K562 (cell line): ENCODE measurements at regions not wholly inside any gene's neighbourhood (a gene's known extent, or its start where the extent isn't known, plus 50 kb on each side); places are given as distances from the start of the nearest gene placed in this dataset.

Source experiments
- ATF1 ChIP-seq, 2 experiments: fragments of 450-650 bp in 1 of 2; IDR thresholded peaks; 2 replicates each; pipeline ENCODE4 v1.6.1; 2016; ENCODE audit warnings: missing compliant biosample characterization in 1 of 2, missing genetic modification characterization in 1 of 2
- CBX2 ChIP-seq: fragments of 200-600 bp; sonication (generic); IDR thresholded peaks from one replicate; pipeline ENCODE4 v1.6.1; 2012; ENCODE audit warnings: mild to moderate bottlenecking, low read length, inconsistent platforms; ENCODE audit not compliant: insufficient read depth, poor library complexity, severe bottlenecking
- ERF ChIP-seq: fragments of 450-650 bp; formaldehyde crosslinking; IDR thresholded peaks from 2 replicates; pipeline ENCODE4 v1.4.0; 2020; ENCODE audit warnings: mild to moderate bottlenecking, mixed read lengths
- FOXM1 ChIP-seq, 2 experiments: fragments of 450-650 bp in 1 of 2; sonication (generic) in 1 of 2; formaldehyde crosslinking in 1 of 2; IDR thresholded peaks; 2 replicates each; pipeline versions ENCODE4 v1.6.1 to v1.9.0; 2017 to 2022; ENCODE audit warnings: low read depth in 2 of 2, mild to moderate bottlenecking in 2 of 2, missing genetic modification reagents in 1 of 2, moderate library complexity in 1 of 2
- HDAC2 ChIP-seq: fragments of 450-650 bp; IDR thresholded peaks from 2 replicates; pipeline ENCODE4 v1.6.1; 2016; ENCODE audit warnings: mild to moderate bottlenecking
- HDAC6 ChIP-seq: IDR thresholded peaks from 2 replicates; pipeline ENCODE4 v1.6.1; 2012; ENCODE audit warnings: low read depth, mild to moderate bottlenecking, control low read depth, inconsistent platforms, low read length, moderate library complexity
- ID3 ChIP-seq, 2 experiments: fragments of 250-450 bp in 1 of 2; fragments of 450-650 bp in 1 of 2; sonication (Bioruptor Pico) in 1 of 2; IDR thresholded peaks; 2 replicates each; pipeline versions ENCODE4 v1.6.1 to v1.8.0; 2016 to 2021; ENCODE audit warnings: mild to moderate bottlenecking in 2 of 2, moderate library complexity in 2 of 2, missing compliant biosample characterization in 1 of 2, missing genetic modification characterization in 1 of 2
- ILF3 ChIP-seq: fragments of 450-650 bp; IDR thresholded peaks from 2 replicates; pipeline ENCODE4 v1.6.1; 2018; ENCODE audit warnings: antibody characterized with exemption, mild to moderate bottlenecking, moderate library complexity, borderline replicate concordance
- PTTG1 ChIP-seq: fragments of 450-650 bp; IDR thresholded peaks from 2 replicates; pipeline ENCODE4 v1.6.1; 2016; ENCODE audit warnings: low read depth, mild to moderate bottlenecking, missing genetic modification characterization, missing compliant biosample characterization
- RAD21 ChIP-seq, 2 experiments: fragments of 250-450 bp in 1 of 2; fragments of 450-650 bp in 1 of 2; sonication (Bioruptor Pico) in 1 of 2; formaldehyde crosslinking in 1 of 2; IDR thresholded peaks in 1 of 2; conservative IDR thresholded peaks in 1 of 2; 2 replicates each; pipeline versions ENCODE4 v1.4.0 to v1.8.0; 2020 to 2022; ENCODE audit warnings: mild to moderate bottlenecking in 2 of 2, moderate library complexity in 1 of 2
- RCOR1 ChIP-seq, 2 experiments: IDR thresholded peaks; 2 replicates each; pipeline ENCODE4 v1.6.1; 2012; ENCODE audit warnings: low read depth in 2 of 2, low read length in 2 of 2, borderline replicate concordance in 1 of 2, improper control_type of control experiment in 1 of 2
- SMARCB1 ChIP-seq: IDR thresholded peaks from 2 replicates; pipeline ENCODE4 v1.6.1; 2011; ENCODE audit warnings: improper control_type of control experiment, low read depth; ENCODE audit not compliant: insufficient read length
- SREBF2 ChIP-seq: sonication (generic); formaldehyde crosslinking; IDR thresholded peaks from 2 replicates; pipeline ENCODE4 v1.4.0; 2020; ENCODE audit warnings: mild to moderate bottlenecking, missing genetic modification reagents
- STAT5B ChIP-seq: fragments of 250-450 bp; sonication (Bioruptor Pico); IDR thresholded peaks from 2 replicates; pipeline ENCODE4 v1.8.0; 2021; ENCODE audit warnings: mild to moderate bottlenecking, inconsistent platforms
- TARDBP ChIP-seq: fragments of 450-650 bp; IDR thresholded peaks from 2 replicates; pipeline ENCODE4 v1.6.1; 2016
- TEAD2 ChIP-seq: fragments of 450-650 bp; IDR thresholded peaks from 2 replicates; pipeline ENCODE4 v1.6.1; 2016; ENCODE audit warnings: missing genetic modification characterization, control low read depth, missing compliant biosample characterization
- ZBTB1 ChIP-seq: sonication (generic); formaldehyde crosslinking; IDR thresholded peaks from 2 replicates; pipeline ENCODE4 v1.8.1; 2023; ENCODE audit warnings: missing genetic modification reagents, low read depth, mild to moderate bottlenecking, borderline replicate concordance
- ZFP36 ChIP-seq: fragments of 150-350 bp; IDR thresholded peaks from 2 replicates; pipeline ENCODE4 v1.6.1; 2018; ENCODE audit warnings: low read length, low read depth; ENCODE audit not compliant: partially characterized antibody
- ZKSCAN8 ChIP-seq: fragments of 200-800 bp; sonication (Bioruptor generic); IDR thresholded peaks from 2 replicates; pipeline ENCODE4 v1.6.1; 2016; ENCODE audit warnings: missing genetic modification characterization, missing compliant biosample characterization
- ZNF395 ChIP-seq: fragments of 200-800 bp; sonication (Bioruptor generic); IDR thresholded peaks from 2 replicates; pipeline ENCODE4 v1.6.1; 2017; ENCODE audit warnings: missing genetic modification characterization, missing compliant biosample characterization
- ZNF449 ChIP-seq: fragments of 250-450 bp; sonication (Bioruptor Pico); IDR thresholded peaks from 2 replicates; pipeline ENCODE4 v1.8.0; 2022; ENCODE audit warnings: moderate library complexity, mild to moderate bottlenecking, inconsistent platforms
- TF ChIP-seq, protein P1 (sequence below): fragments of 450-650 bp; IDR thresholded peaks from 2 replicates; pipeline ENCODE4 v1.6.1; 2016; ENCODE audit warnings: low read depth, mild to moderate bottlenecking, moderate library complexity

DNA sequence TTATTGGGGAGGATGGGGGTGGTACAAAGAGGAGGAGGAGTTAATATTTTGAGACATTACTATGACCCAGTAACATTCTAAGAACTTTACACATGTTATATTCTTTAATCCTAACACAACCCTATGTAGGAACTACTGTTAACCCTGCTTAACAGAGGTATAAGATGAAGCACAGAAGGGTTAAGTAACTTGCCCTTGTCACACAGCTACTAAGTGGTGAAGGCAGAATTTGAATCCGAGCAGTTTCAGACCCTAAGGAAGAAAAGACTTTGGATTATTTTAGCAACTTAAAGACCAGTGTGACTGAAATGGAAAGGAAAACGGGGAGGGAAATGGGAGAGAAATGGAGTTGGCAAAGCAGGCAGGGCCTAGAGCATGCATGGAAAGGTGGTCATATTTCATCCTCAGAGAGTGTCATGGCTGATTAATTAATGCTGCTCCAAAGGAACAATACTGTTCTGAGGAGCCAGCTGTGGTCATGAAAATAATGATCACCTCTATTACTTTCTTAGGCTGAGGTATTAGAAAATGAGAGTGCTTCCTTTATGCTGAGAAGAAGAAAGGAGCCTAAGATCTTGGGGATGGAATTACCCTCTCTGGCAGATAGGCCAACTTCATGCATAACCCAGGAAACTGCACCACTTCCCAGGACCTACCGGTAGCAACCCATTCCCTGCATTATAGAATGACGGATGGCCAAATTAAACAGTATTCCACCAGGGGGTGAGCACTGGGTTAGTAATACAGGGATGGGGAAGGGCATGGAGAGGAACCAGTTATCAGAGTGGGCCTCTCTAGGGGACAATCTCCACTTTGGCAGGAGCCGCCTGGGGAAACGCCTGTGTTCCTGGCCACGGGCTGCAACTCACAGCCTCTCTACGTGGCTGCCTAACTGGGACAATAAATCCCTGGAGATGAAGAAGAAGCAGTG is 50.1 kb upstream of the TNFAIP3 start (continued):
- no peak for TF ChIP-seq ZNF449
- peak; percentile 72 for TF ChIP-seq ZFP36
- TF ChIP-seq SMARCB1, result peak; percentile 30
- TF ChIP-seq, protein P1, sequence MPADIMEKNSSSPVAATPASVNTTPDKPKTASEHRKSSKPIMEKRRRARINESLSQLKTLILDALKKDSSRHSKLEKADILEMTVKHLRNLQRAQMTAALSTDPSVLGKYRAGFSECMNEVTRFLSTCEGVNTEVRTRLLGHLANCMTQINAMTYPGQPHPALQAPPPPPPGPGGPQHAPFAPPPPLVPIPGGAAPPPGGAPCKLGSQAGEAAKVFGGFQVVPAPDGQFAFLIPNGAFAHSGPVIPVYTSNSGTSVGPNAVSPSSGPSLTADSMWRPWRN, result no peak
- no peak for TF ChIP-seq CBX2
- no peak for TF ChIP-seq SREBF2
- peak in 1 of 2 experiments; percentile 45; a peak in 1 of 4 replicates for TF ChIP-seq RCOR1 (IDR thresholded peaks at IDR 0.05; ENCODE audit: borderline replicate concordance in 1 of 2, low read depth in 2 of 2, low read length in 2 of 2)
- no peak for TF ChIP-seq FOXM1 (IDR thresholded peaks at IDR 0.05; ENCODE audit: low read depth)
- no peak for TF ChIP-seq FOXM1 (CRISPR knock-in tag; IDR thresholded peaks at IDR 0.05; ENCODE audit: low read depth)
- TF ChIP-seq HDAC6, result no peak
- no peak for TF ChIP-seq ZBTB1 (CRISPR knock-in tag)
- TF ChIP-seq HDAC2, result peak; percentile 21; the same call in 1 of the 2 replicates
- TF ChIP-seq ZKSCAN8, result no peak
- TF ChIP-seq ATF1 (CRISPR knock-in tag; IDR thresholded peaks at IDR 0.05), result no peak
- no peak for TF ChIP-seq ATF1 (tag; IDR thresholded peaks at IDR 0.05)
- no peak for TF ChIP-seq STAT5B
- TF ChIP-seq PTTG1 (tag), result no peak
- no peak for TF ChIP-seq ID3 (CRISPR knock-in tag; IDR thresholded peaks at IDR 0.05)
- TF ChIP-seq ID3 (tag; IDR thresholded peaks at IDR 0.05), result no peak
- no peak for TF ChIP-seq TEAD2 (tag)
- TF ChIP-seq ILF3, result no peak
- TF ChIP-seq RAD21 (CRISPR knock-in tag; conservative IDR thresholded peaks at IDR 0.05 in 1 of 2, IDR thresholded peaks at IDR 0.05 in 1 of 2), result peak; percentile 8 to 33; a peak in 1 of 4 replicates
- TF ChIP-seq TARDBP, result no peak
- TF ChIP-seq ZNF395 (CRISPR knock-in tag), result no peak
- no peak for TF ChIP-seq ERF
